GM18909 (cell line): ENCODE measurements at regions not wholly inside any gene's neighbourhood (a gene's known extent, or its start where the extent isn't known, plus 50 kb on each side); places are given as distances from the start of the nearest gene placed in this dataset.
"Not testable (repeated sequence)": the region's sequence is repeated elsewhere in the genome, so short reads cannot be mapped to it uniquely, and the experiment has no call there.

ENCODE experiments used
- ATAC-seq: cut with Tn5 transposase; IDR thresholded peaks from one replicate; pipeline ENCODE4 v1.9.1; 2021; ENCODE audit warnings: mild to moderate bottlenecking; ENCODE audit not compliant: unreplicated experiment, poor library complexity

DNA sequence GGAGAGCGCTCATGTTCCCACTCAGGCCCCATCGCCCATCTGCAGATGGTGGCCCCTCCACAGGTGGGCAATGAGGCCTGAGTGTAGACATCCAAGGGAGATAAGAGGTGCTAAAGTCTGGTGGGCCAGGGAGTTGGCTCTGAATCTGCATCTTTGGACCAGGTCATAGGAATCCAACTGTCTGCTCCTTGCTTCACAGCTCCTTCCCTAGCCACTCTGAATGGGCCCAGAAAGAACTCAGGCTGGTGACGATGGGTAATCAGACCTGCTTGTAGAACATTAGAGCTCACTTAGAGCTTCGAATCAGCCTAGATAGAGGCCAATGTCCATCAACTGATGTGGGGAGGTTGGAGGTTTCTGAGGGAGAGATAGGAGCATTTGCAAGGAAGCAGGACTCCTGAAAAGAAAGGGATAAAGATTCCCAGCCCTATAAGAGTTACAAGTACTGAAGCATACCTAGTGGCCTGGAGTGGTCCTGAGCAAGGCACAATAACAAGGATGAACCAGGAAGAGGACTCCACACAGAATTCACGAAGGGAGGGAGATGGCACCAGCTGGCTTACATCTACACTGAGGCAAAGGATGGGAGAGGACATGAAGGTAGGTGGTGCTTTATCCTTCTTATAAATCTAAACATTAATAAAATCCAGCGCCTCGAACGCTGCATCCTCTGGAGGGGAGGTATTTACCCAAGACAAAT, 132.8 kb upstream of the ALDH1B1 start:
- no peak for ATAC-seq

- no peak for ATAC-seq
Measured at GRCh38 chr9:38259056-38259455, 133.4 kb upstream of the ALDH1B1 start.

- no peak for ATAC-seq
Measured at GRCh38 chr9:38257626-38258215, 134.8 kb upstream of the ALDH1B1 start.

GRCh38 chr9:38256461-38256860, 136.0 kb upstream of the ALDH1B1 start:
- ATAC-seq: no peak

DNA sequence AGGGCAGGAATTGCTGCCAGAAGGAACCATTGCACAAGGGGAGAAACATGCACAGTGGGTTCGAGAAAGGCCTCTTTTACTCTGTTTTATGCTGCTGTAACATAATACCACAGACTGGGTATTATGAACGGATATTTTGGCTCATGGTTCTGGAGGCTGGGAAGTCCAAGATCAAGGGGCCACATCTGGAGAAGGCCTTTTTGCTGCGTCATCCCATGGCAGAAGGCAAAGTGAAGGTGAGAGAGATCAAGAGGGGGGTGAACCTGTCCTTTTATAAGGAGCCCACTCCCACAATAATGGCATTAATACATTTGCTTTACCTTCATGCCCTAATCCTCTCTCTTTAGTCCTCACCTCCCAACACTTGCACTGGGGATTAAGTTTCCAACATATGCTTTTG, 136.9 kb upstream of the ALDH1B1 start:
- ATAC-seq: no peak

- no peak for ATAC-seq
Measured at GRCh38 chr9:38254756-38255155, 137.7 kb upstream of the ALDH1B1 start.

DNA sequence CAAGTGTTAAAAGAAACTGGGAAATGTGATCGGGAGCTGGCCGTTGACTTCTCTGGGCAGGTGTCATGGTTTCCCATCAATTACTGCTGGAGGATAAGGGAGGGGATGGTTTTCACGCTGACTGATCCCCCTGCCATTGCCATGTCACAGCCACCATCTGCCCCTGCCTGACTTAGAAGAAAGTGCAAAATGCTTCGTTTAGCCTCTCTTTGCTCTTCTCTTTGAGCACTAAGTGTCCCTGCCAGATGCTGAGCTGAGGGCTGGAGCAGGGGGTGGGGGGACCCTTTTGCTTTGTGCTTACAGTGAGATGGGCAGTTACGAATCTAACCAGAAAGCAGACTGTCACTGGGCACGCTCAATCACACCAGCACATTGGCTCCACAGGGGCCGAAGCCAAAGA, 138.4 kb upstream of the ALDH1B1 start:
- ATAC-seq: no peak

DNA sequence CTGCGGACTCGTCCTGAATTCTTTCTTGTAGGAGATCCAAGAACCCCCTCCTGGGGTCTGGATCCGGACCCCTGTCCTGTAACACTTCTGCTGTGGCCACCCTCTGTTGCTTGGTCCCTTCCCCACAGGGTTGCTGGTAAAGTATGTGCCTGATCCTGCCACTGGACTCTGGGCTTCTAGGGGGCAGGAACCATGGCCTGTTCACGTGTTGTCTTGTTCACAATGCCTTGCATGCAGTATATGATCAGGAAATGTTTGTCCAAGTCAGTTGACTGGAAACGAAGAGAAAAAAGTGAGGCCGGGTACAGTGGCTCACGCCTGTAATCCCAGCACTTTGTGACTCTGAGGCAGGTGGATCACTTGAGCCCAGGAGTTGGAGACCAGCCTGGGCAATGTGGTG, 139.3 kb upstream of the ALDH1B1 start:
- ATAC-seq: no peak

DNA sequence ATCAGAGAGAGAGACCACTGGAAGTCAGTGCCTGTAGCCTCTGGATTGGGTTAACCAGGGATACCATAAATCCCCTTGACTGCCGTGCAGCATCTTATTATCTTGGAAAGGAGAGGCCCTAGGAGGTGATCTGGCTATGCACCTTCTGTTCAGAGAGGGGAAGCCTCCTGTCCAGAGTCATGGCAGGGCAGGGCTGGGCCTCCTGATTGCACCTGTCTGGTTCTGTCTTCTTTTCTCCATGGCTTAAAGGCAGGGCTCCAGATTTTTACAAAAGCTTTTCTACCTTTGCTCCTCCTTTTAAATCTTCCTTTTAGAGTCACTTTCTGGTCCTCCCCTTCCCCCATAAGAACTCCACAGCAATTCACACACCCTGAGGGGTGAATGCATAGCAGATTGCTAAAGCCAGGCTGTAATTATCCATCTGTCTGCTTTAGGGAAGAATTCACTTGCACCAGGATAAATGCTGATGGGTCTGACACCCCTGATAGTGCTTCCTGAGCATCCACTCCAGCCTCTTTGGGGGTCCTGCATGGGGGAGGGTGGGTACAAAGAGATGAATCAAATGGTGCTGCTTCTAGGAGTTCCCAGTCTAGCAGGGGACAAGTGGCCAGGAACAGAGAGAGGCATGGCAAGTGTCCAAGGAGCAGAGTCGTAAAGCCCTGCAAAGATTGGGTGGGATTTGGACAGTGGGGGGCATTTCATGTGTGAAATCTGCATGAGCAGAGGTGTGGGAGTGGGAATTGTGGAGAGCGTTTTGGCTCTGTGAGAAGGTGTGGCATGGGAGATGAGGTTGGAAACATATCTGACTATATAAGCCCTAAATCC, 141.3 kb upstream of the ALDH1B1 start:
- ATAC-seq: no peak

GRCh38 chr9:38250279-38251035, 142.0 kb upstream of the ALDH1B1 start:
- no peak for ATAC-seq

- ATAC-seq: no peak
Measured at GRCh38 chr9:38249587-38250210, 142.8 kb upstream of the ALDH1B1 start.

GRCh38 chr9:38249049-38249448, 143.5 kb upstream of the ALDH1B1 start:
- no peak for ATAC-seq

- no peak for ATAC-seq
Measured at GRCh38 chr9:38246833-38247232, 145.7 kb upstream of the ALDH1B1 start.

GRCh38 chr9:38244971-38245370, 147.5 kb upstream of the ALDH1B1 start:
- no peak for ATAC-seq

- ATAC-seq: no peak
Measured at GRCh38 chr9:38243993-38244392, 148.5 kb upstream of the ALDH1B1 start.

- not testable (repeated sequence) for ATAC-seq
Measured at GRCh38 chr9:38242151-38242550, 150.4 kb upstream of the ALDH1B1 start.

GRCh38 chr9:38240051-38240450, 152.5 kb upstream of the ALDH1B1 start:
- no peak for ATAC-seq

GRCh38 chr9:38235244-38235643, 157.3 kb upstream of the ALDH1B1 start:
- ATAC-seq: no peak

- no peak for ATAC-seq
Measured at GRCh38 chr9:38234479-38235170, 157.9 kb upstream of the ALDH1B1 start.
